HG03378 (cell line): ENCODE measurements at regions not wholly inside any gene's neighbourhood (a gene's known extent, or its start where the extent isn't known, plus 50 kb on each side); places are given as distances from the start of the nearest gene placed in this dataset.
A peak's percentile ranks its signal among the peaks of the same experiment; 100 is the strongest.
"Not testable (repeated sequence)": the region's sequence is repeated elsewhere in the genome, so short reads cannot be mapped to it uniquely, and the experiment has no call there.

ENCODE experiments used
- ATAC-seq: cut with Tn5 transposase; IDR thresholded peaks from one replicate; pipeline ENCODE4 v1.9.1; 2021; ENCODE audit warnings: mild to moderate bottlenecking, moderate library complexity; ENCODE audit not compliant: unreplicated experiment

DNA sequence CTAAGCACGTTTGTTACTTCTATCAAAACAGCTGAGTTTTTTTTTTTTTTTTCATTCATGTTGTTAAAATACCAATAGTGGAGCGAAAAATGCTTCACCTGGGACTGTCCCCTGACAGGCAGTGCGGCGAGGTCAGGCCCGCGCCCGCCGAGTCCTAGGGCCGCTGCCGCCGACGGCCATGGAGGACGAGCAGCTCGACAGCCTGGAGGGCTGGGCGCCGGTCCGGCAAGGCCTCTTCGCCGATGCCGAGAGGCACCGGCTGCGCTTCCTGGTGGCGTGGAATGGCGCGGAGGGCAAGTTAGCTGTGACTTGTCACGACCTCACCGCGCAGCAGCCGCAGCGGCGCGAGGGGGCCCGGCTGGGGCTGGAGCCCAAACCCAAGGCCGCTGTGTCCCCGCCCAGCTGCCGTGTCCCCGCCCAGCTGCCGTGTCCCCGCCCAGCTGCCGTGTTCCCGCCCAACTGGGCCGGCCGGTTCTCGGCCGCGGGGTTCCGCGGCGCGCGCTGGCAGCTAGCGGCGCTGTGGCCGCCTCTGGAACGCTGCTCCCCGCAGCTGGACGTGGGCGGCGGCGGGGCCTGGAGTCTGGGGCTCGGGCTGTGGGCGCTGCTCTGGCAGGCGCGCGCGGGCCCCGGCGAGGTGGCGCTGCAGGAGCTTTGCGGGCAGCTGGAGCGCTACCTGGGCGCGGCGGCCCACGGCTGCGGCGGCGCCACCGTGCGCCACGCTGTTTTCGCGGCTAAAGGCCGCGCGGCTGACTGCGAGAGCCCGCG is 56.7 kb upstream of the GOLGA8R start:
- ATAC-seq = peak; percentile 76

DNA sequence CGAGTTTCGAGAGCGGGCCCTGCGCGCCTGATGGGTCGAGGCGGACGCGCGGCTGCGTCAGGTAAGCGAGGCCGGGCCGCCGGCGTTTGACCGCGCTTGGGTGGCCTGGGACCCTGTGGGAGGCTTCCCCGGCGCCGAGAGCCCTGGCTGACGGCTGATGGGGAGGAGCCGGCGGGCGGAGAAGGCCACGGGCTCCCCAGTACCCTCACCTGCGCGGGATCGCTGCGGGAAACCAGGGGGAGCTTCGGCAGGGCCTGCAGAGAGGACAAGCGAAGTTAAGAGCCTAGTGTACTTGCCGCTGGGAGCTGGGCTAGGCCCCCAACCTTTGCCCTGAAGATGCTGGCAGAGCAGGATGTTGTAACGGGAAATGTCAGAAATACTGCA is 57.3 kb upstream of the GOLGA8R start:
- not testable (repeated sequence) for ATAC-seq

DNA sequence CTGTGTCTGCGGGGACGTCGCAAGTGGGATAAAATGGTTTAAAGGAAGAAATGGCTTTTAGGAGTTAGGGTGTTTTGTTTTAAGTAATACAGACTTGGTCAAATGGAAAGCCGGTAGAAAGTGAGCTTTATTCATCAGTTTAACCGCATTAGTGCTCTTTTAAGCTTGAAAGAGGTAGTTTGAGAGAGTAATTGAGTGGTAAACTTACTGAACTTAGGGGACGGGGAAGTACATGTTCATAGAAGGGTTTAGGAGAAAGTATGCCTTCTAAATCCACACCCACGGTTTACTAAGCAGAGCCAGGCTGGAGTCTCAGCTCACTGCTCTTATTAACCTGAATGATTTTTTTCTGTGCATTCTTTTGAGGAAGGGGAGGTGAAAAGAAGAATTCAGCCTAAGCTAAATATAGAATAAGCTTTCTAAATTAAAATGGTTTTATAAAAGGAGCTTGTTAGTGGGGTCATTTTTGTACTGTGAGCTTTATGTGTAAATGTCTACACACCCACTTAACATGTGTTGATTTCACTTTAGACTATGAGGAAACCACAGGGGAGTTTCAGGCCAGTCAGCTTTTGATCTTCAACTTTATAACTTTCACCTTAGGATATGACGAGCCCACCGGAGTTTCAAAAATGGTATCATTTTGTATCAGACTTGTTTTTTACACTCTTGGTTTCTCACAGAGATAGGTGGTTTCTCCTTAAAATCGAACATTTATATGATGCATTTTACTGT is 57.9 kb upstream of the GOLGA8R start:
- ATAC-seq = peak; percentile 41

DNA sequence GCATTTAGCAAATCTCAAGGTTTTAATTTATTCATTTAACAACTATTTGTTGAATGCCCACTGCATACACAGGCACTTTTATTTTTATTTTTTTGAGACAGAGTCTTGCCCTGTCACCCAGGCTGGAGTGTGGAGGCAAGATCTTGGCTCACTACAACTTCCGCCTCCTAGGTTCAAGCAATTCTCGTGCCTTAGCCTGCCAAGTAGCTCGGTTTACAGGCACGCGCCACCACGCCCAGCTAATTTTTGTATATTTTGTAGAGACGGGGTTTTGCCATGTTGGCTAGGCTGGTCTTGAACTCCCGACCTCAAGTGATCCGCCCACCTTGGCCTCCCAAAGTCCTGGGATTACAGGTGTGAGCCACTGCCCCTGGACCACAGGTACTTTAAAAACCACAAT is 67.0 kb upstream of the GOLGA8Q start:
- ATAC-seq = not testable (repeated sequence)

DNA sequence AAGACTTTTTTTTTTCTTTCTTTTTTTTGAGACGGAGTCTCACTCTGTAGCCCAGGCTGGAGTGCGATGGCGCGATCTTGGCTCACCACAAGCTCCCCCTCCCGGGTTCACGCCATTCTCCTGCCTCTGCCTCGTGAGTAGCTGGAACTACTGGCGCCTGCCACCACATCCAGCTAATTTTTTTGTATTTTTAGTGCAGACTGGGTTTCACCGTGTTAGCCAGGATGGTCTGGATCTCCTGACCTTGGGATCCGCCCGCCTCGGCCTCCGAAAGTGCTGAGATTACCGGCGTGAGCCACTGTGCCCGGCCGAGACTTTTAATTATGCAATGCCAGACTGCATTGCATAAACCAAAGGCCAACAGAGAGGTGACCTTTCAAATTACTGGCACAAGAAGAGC is 62.6 kb upstream of the GOLGA8Q start:
- not testable (repeated sequence) for ATAC-seq

DNA sequence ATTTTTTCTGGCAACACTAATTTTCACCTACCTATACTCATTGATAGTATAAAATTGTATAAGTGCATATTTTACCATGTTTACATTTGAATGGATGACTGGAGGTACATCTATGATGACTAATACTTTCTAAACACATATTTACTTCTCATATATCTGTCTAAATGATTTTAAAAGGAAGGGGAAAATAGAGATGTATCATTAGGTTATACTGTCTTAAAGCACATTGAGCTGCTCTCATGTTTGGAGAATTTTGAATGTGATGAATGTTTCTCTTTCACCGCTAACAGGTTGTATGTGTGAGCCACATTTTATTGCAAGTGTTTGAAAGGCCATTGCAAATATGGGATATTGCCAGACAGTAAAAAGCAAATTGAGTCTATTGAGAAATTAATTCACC is 61.5 kb upstream of the GOLGA8Q start:
- not testable (repeated sequence) for ATAC-seq

DNA sequence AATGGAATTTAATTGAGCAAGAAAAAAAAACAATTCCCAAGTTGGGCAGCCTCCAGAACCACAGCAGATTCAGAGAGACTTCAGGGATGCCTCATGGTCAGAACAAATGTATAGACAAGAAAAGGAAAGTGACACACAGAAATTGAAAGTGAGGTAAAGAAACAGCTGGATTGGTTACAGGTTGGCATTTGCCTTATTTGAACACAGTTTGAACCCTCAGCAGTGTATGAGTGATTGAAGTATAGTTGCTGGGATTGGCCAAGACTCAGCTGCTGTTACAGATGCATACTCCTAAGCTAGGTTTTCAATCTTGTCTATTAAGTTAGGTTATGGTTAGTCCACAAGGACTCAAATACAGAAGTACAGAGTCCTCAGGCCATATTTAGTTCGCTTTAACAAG is 57.9 kb upstream of the GOLGA8Q start:
- ATAC-seq = not testable (repeated sequence)

DNA sequence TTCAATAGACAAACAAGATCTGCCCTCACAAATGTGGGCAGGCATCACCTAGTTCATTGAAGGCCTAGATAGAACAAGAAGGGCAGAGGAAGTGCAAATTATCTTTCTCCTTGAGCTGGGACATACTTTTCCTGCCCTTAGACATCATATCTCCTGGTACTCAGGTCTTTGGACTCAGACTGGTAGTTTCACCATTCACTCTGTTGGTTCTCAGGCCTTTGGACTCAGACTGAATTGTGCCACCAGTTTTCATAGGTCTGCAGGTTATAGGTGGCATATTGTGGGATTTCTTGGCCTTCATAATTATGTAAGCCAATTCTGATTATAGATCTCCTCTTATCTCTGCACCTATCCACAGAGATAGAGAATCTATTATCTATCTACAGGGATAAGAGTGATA is 54.6 kb upstream of the GOLGA8Q start:
- ATAC-seq = not testable (repeated sequence)

DNA sequence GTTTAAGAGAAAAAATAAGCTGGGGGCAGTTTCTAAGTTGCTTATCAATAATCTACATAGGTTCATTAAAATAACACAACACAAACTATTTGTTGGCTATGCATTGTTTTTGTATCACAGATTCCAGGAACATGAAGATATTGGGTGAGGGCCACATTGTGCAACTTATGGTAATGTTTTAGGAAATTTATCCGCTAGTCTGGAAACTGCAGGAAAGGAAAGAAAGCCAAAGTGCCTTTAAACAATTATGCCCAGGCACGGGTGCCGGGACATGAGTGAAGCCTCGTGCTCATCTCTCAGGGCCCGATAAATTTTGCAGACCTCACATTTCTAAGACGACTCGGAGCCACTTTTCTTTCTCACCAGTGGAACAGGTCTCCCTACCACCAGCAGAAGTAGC is 52.6 kb upstream of the GOLGA8Q start:
- ATAC-seq = not testable (repeated sequence)

DNA sequence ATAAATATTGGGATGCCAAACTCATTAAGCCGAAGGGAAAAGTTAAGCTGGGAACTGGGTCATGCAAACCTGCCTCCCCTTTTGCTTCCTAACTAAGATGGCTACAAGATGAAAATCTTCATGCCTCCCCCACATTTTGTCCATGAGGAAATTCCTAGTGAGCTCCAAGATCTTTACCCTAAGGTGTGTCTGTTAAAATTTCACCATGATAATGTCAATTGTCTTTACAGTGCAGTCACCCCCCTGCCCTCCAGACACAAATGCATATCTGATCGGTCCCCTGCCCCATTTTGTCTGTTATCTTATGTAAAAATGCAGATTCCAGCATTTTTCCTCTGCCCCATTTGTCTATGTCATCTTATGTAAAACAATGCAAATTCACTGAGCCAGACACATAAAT is 51.3 kb upstream of the GOLGA8Q start:
- ATAC-seq = not testable (repeated sequence)
